ENCODE measurements at regions not wholly inside any gene's neighbourhood (a gene's known extent, or its start where the extent isn't known, plus 50 kb on each side); places are given as distances from the start of the nearest gene placed in this dataset.

DNA sequence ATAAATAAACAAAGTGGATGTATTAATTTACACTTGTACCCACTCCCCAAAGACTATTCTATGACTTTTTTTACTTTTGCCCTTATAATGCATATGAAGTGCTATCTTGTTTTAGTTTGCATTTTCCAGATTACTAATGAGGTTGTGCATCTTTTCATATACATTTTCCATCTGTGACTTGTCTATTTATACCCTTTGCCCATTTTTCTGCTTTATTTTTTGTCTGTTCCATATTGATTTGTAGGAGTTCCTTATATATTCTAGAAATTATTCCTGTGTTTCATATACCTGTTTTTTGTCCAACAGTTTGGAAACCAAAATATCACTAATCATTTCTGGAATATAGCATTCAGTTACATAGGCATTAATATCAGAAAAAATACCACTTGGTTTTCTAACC, 54.0 kb upstream of the SLC30A5 start:
- no peak for TF ChIP-seq POLR2A (IDR thresholded peaks at IDR 0.05)
- TF ChIP-seq CTCF (IDR thresholded peaks at IDR 0.05): no peak

Measured in lower leg skin (tissue), 3 donors.